Activated naive CD4-positive, alpha-beta T cell treated with anti-CD3 and anti-CD28 coated beads, Interleukin-2, amount 50 U/mL, for 72 hours (primary cell): ENCODE measurements at regions not wholly inside any gene's neighbourhood (a gene's known extent, or its start where the extent isn't known, plus 50 kb on each side); places are given as distances from the start of the nearest gene placed in this dataset.
"Not testable (repeated sequence)": the region's sequence is repeated elsewhere in the genome, so short reads cannot be mapped to it uniquely, and the experiment has no call there.

Experiments
- ATAC-seq, 2 donors: fragments of 150-1000 bp; cut with Tn5 transposase; 2 replicates each; pipeline ENCODE4 v1.10.0; 2021; ENCODE audit warnings: mild to moderate bottlenecking in 2 of 2, moderate library complexity in 2 of 2
- DNase-seq, 2 donors: peaks; one replicate each; pipeline ENCODE4 v3.0.0; 2021 to 2022; ENCODE audit warnings: low spot score in 2 of 2
- H3K27ac Mint-ChIP-seq, 2 donors: one replicate each; pipeline ENCODE4 v1.8.0; 2022; ENCODE audit warnings: mild to moderate bottlenecking in 2 of 2, mixed read lengths in 2 of 2
- H3K36me3 Mint-ChIP-seq, 2 donors: one replicate each; pipeline ENCODE4 v1.8.0; 2022; ENCODE audit warnings: mixed read lengths in 2 of 2
- H3K9me3 Mint-ChIP-seq, 2 donors: one replicate each; pipeline ENCODE4 v1.8.0; 2022; ENCODE audit warnings: mixed read lengths in 2 of 2

- Mint-ChIP-seq H3K9me3 (no peaks in the 10 kb centered on the region), H3K36me3 (peaks cover 4 to 22% of the 10 kb centered on the region in 2 donors), H3K27ac (no peak overlapping the region)
- DNase-seq (no peak), ATAC-seq (no peak)
Observed at GRCh38 chr12:89216211-89216952, 135.9 kb downstream of the DUSP6 start.

GRCh38 chr12:89215196-89215595 lies 137.1 kb downstream of the DUSP6 start:
- Mint-ChIP-seq H3K36me3 (peaks cover 5 to 11% of the 10 kb centered on the region in 2 donors), H3K9me3 (no peaks in the 10 kb centered on the region), H3K27ac (no peak overlapping the region)
- DNase-seq, result no peak
- no peak for ATAC-seq

GRCh38 chr12:89213747-89214146 lies 138.6 kb downstream of the DUSP6 start:
- H3K27ac Mint-ChIP-seq, result no peak overlapping the region
- H3K36me3 Mint-ChIP-seq, result peaks cover 5 to 8% of the 10 kb centered on the region in 2 donors
- ATAC-seq (no peak), DNase-seq (no peak)
- no peaks in the 10 kb centered on the region for H3K9me3 Mint-ChIP-seq

- ATAC-seq, result no peak
- peaks cover 5 to 8% of the 10 kb centered on the region in 2 donors for H3K36me3 Mint-ChIP-seq
- no peaks in the 10 kb centered on the region for H3K9me3 Mint-ChIP-seq
- DNase-seq, result no peak
- H3K27ac Mint-ChIP-seq, result no peak overlapping the region
Observed at GRCh38 chr12:89213139-89213538, 139.2 kb downstream of the DUSP6 start.

GRCh38 chr12:89212339-89212771 lies 139.9 kb downstream of the DUSP6 start:
- Mint-ChIP-seq H3K36me3 (peaks cover 5 to 8% of the 10 kb centered on the region in 2 donors), H3K27ac (no peak overlapping the region), H3K9me3 (no peaks in the 10 kb centered on the region)
- ATAC-seq (no peak), DNase-seq (no peak)

- H3K9me3 Mint-ChIP-seq, result no peaks in the 10 kb centered on the region
- peaks cover 5 to 8% of the 10 kb centered on the region in 2 donors for H3K36me3 Mint-ChIP-seq
- no peak overlapping the region for H3K27ac Mint-ChIP-seq
- DNase-seq (no peak), ATAC-seq (no peak)
Observed at GRCh38 chr12:89211456-89211855, 140.8 kb downstream of the DUSP6 start.

- ATAC-seq (peak; percentile 22 to 76), DNase-seq (no peak)
- Mint-ChIP-seq H3K27ac (no peak overlapping the region), H3K36me3 (peaks cover 5 to 8% of the 10 kb centered on the region in 2 donors), H3K9me3 (no peaks in the 10 kb centered on the region)
Observed at GRCh38 chr12:89210277-89210676, 142.0 kb downstream of the DUSP6 start.

GRCh38 chr12:89208661-89209096 lies 143.6 kb downstream of the DUSP6 start:
- Mint-ChIP-seq H3K36me3 (peaks cover 0 to 5% of the 10 kb centered on the region in 2 donors), H3K9me3 (no peaks in the 10 kb centered on the region), H3K27ac (no peak overlapping the region)
- no peak for ATAC-seq
- DNase-seq, result no peak

GRCh38 chr12:89206390-89206789 lies 145.9 kb downstream of the DUSP6 start:
- peaks cover 0 to under 1% of the 10 kb centered on the region in 2 donors for H3K36me3 Mint-ChIP-seq
- ATAC-seq, result no peak
- no peak for DNase-seq
- no peak overlapping the region for H3K27ac Mint-ChIP-seq
- peaks cover 0 to 3% of the 10 kb centered on the region in 2 donors for H3K9me3 Mint-ChIP-seq

GRCh38 chr12:89205517-89205916 lies 146.8 kb downstream of the DUSP6 start:
- H3K27ac Mint-ChIP-seq, result no peak overlapping the region
- ATAC-seq (no peak), DNase-seq (no peak)
- no peaks in the 10 kb centered on the region for H3K36me3 Mint-ChIP-seq
- peaks cover 0 to 3% of the 10 kb centered on the region in 2 donors for H3K9me3 Mint-ChIP-seq

GRCh38 chr12:89203144-89203543 lies 149.2 kb downstream of the DUSP6 start:
- Mint-ChIP-seq H3K9me3 (peaks cover 0 to 3% of the 10 kb centered on the region in 2 donors), H3K27ac (no peak overlapping the region), H3K36me3 (no peaks in the 10 kb centered on the region)
- no peak for ATAC-seq
- DNase-seq, result no peak

GRCh38 chr12:89200217-89200616 lies 152.1 kb downstream of the DUSP6 start:
- ATAC-seq (no peak), DNase-seq (no peak)
- Mint-ChIP-seq H3K36me3 (no peaks in the 10 kb centered on the region), H3K27ac (no peak overlapping the region), H3K9me3 (peaks cover 0 to 12% of the 10 kb centered on the region in 2 donors)

- H3K9me3 Mint-ChIP-seq, result peaks cover 3 to 14% of the 10 kb centered on the region in 2 donors
- DNase-seq (no peak), ATAC-seq (no peak)
- H3K27ac Mint-ChIP-seq, result no peak overlapping the region
- H3K36me3 Mint-ChIP-seq, result no peaks in the 10 kb centered on the region
Observed at GRCh38 chr12:89195470-89195869, 156.8 kb downstream of the DUSP6 start.

- Mint-ChIP-seq H3K36me3 (no peaks in the 10 kb centered on the region), H3K9me3 (peaks cover 3 to 14% of the 10 kb centered on the region in 2 donors), H3K27ac (no peak overlapping the region)
- no peak for ATAC-seq
- DNase-seq, result no peak
Observed at GRCh38 chr12:89194683-89195082, 157.6 kb downstream of the DUSP6 start.

- Mint-ChIP-seq H3K36me3 (peaks cover 12 to 17% of the 10 kb centered on the region in 2 donors), H3K9me3 (peaks cover 15 to 26% of the 10 kb centered on the region in 2 donors), H3K27ac (no peak overlapping the region)
- DNase-seq, result no peak
- no peak for ATAC-seq
Observed at GRCh38 chr12:89192429-89192828, 159.9 kb downstream of the DUSP6 start.

- not testable (repeated sequence) for ATAC-seq, H3K27ac Mint-ChIP-seq, DNase-seq
- Mint-ChIP-seq H3K9me3 (peaks cover 15 to 24% of the 10 kb centered on the region in 2 donors), H3K36me3 (peaks cover 13 to 18% of the 10 kb centered on the region in 2 donors)
Observed at GRCh38 chr12:89191597-89191996, 160.7 kb downstream of the DUSP6 start.

- ATAC-seq (no peak), DNase-seq (no peak)
- Mint-ChIP-seq H3K9me3 (peaks cover 15 to 30% of the 10 kb centered on the region in 2 donors), H3K27ac (no peak overlapping the region), H3K36me3 (peaks cover 18 to 19% of the 10 kb centered on the region in 2 donors)
Observed at GRCh38 chr12:89189448-89189847, 162.9 kb downstream of the DUSP6 start.

GRCh38 chr12:89187507-89187906 lies 164.8 kb downstream of the DUSP6 start:
- ATAC-seq (no peak), DNase-seq (no peak)
- Mint-ChIP-seq H3K27ac (no peak overlapping the region), H3K9me3 (peaks cover 15 to 30% of the 10 kb centered on the region in 2 donors), H3K36me3 (peaks cover 18 to 19% of the 10 kb centered on the region in 2 donors)
